ENCODE measurements at regions not wholly inside any gene's neighbourhood (a gene's known extent, or its start where the extent isn't known, plus 50 kb on each side); places are given as distances from the start of the nearest gene placed in this dataset.

GRCh38 chr14:61110316-61111082, 129.5 kb downstream of the SLC38A6 start:
- TF ChIP-seq SUZ12 (IDR thresholded peaks at IDR 0.05) = no peak
- no peak for TF ChIP-seq SP1 (IDR thresholded peaks at IDR 0.05)
- no peak for TF ChIP-seq FOXM1 (IDR thresholded peaks at IDR 0.05; ENCODE audit: borderline replicate concordance)

All from HEK293T (cell line).